Hindlimb muscle (tissue), 1 donor: ENCODE measurements at regions not wholly inside any gene's neighbourhood (a gene's known extent, or its start where the extent isn't known, plus 50 kb on each side); places are given as distances from the start of the nearest gene placed in this dataset.

Source experiments
- DNase-seq: peaks from one replicate; pipeline ENCODE4 v3.0.0-alpha.2; 2013

DNA sequence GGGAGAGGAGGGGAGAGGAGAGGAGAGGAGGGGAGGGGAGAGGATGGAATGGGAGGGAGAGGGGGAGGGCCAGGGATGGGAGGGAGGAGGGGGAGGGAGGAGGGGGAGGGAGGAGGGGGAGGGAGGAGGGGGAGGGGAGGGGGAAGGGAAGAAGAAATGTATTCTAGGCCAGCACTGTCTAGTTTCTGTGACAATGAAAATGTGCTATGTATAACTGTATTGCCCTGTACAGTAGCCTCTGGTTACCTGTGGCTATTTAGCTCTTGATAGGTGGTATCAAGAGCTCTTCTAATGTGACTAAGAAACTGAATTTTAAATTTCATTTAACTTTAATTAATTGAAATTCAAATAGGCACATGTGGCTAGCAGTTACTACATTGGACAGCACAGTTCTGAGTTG lies 143.1 kb downstream of the BTC start:
- DNase-seq, result no peak

- no peak for DNase-seq
These were observed 140.7 kb downstream of the BTC start for GRCh38 chr4:74653331-74654229.

GRCh38 chr4:74654230-74654681 lies 140.1 kb downstream of the BTC start:
- DNase-seq, result no peak

GRCh38 chr4:74656596-74656995 lies 137.7 kb downstream of the BTC start:
- no peak for DNase-seq

DNA sequence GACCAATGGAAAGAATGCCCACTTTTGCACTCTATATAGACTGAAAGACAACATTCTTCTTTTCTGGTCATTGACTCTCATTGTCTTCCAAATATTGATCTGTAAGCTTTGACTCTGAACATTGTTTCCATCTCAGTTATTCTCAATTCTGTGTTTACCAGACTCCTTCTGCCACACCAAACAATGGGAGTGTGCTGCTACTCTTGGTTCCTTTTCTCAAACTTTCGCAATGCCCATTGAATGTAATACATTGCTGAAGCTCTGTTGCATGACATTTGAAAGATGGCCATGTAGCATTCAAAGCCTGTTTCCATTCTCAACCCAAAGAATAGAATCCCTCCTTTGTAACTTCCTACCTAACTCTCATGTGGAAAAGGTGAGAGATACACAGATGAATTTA lies 136.2 kb downstream of the BTC start:
- no peak for DNase-seq

DNA sequence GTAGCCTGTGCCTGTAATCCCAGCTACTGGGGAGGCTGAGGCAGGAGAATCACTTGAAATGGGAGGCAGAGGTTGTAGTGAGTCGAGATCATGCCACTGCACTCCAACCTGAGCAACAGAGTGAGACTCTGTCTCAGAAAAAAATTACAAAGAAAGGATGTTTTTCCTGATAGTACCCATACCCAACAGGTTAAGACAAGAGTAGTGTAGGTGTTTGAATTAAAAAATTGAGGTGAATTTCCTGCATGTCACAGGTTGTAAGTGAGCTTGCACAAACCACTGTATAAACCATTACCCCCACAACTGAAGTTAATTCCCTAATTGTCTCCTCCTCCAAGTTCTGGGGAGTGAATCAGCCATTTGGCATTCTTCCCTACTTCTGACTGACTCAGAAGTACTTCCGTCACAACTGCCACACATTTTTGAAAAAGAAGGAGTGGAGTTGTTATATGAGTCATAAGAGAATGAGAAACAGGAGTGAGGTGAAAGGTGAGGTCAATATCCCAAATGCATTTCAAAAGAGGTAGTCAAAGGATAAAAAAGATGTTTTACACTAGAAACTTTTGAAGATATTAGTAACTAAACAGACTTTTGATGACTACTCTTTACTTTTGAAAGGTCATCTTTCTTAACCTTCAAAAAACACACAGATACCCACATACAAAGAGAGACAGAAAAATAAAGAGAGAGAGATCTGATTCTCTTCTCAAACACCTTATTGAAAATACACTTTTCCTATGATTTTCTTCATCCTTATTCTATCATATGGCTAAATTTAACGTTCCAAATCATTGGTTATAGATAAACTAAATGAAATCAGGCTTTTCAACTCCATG lies 134.5 kb downstream of the BTC start:
- no peak for DNase-seq

DNA sequence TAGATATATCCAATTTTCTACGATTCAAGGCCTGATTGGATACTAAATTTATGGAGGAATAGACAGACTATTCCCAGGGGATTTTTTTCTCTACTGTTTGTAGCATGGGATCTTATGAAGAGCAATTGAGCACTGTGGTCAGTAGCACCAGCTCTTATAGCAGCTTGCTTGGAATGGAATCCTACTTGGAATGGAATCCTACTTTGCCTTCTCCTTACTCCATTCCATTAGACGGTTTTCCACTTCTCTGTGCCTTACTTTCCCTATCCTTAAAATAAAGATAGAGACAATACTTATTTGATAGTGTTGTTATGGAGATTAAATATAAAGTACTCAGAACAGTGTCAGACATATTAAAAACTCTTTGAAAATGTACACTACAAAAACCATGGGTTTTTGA lies 133.5 kb downstream of the BTC start:
- no peak for DNase-seq

GRCh38 chr4:74661427-74662201 lies 132.7 kb downstream of the BTC start:
- DNase-seq, result no peak

GRCh38 chr4:74663631-74664030 lies 130.7 kb downstream of the BTC start:
- DNase-seq, result no peak

DNA sequence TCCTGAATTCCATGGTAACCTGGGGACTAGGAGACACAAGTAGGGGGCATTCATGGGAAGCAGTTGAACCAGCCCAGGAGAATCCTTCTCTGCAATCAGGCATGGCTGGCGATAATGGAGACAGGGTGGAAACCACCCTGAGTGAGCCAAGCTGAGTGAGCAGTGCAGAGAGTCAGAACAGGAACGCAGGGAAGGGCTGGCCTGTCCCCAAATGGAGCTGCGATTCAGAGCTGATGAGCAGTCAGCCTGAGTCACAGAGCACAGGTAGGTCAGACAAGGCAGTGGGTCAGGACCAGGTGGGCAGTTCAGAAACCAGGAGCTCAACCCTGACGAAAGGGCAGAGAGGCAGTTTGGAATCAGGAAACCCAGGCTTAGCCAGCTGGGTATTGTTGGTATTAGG lies 129.0 kb downstream of the BTC start:
- no peak for DNase-seq

- DNase-seq, result no peak
These were observed 128.4 kb downstream of the BTC start for GRCh38 chr4:74665876-74666275.

GRCh38 chr4:74667438-74667837 lies 126.9 kb downstream of the BTC start:
- no peak for DNase-seq

- no peak for DNase-seq
These were observed 126.4 kb downstream of the BTC start for GRCh38 chr4:74667944-74668343.

GRCh38 chr4:74669702-74670101 lies 124.6 kb downstream of the BTC start:
- DNase-seq, result no peak

GRCh38 chr4:74670583-74670982 lies 123.7 kb downstream of the BTC start:
- DNase-seq, result no peak

DNA sequence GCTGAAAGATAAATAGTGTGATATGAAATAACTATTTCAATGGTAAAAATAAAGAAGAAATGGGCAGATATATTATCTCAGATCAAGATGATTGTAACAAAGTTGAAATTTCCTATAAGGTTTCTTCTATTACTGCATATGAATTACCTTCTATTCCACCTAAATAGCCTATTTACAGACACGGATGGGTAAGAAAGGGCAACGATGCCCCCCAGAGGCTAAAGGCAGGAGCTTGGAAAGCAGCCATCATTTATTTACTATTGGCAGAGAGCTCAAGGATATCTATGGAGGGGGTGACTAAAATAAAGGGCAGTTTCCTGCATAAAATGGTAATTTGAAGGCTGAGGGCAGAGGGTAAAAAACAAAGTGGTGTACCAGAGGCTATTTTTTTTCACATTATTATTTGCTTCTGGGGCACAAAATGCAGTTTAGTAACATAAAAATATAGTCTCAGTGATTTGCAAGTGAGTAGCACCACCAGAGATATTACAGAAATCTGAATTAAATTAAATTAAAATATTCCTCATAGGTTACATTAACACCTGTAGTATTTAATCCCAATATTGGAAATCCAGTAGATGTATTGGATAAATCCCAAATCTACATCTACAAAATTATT lies 123.1 kb downstream of the BTC start:
- DNase-seq, result no peak

GRCh38 chr4:74674750-74675149 lies 119.6 kb downstream of the BTC start:
- no peak for DNase-seq

DNA sequence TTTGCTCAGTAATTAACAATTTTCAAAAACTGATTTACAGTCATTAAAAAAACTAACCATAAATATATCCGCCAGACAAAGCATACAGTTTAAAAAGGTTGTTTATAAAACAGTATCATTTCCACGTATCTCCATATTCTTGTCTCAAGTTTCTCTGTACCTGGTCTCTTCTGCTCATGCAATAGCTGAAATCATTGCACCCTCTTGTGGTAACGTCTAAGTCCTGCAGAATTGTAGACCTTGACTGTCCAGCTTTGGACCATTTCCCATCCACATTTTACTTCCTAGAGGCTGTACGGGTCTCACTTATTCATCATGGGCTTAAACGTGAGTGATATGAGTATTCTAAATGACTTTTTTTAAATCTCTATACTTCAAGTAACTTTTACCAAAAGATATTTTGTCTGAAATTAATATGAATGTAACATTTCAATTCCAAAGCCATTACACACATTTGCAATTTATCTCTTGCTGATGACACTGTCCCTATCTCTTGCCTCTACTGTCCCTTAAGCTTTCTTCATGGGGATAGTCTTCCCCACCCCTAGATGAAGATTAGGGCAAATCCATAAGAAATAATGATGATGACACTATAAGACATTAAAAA lies 118.5 kb downstream of the BTC start:
- DNase-seq, result peak; percentile 6

GRCh38 chr4:74682567-74683359 lies 111.6 kb downstream of the BTC start:
- no peak for DNase-seq

- no peak for DNase-seq
These were observed 101.4 kb downstream of the BTC start for GRCh38 chr4:74692972-74693371.
